ENCODE measurements at regions not wholly inside any gene's neighbourhood (a gene's known extent, or its start where the extent isn't known, plus 50 kb on each side); places are given as distances from the start of the nearest gene placed in this dataset.

GRCh38 chr13:78410847-78411246 is 192.5 kb downstream of the POU4F1 start:
- Histone ChIP-seq H3K9me3 (no peaks in the 10 kb centered on the region), H3K4me1 (ENCODE audit: control insufficient read depth in 1 of 2, low read depth in 2 of 2) (no peaks in the 10 kb centered on the region), H3K36me3 (no peaks in the 10 kb centered on the region), H3K4me3 (no peak overlapping the region), H3K27me3 (replicated peaks; ENCODE audit: insufficient read depth) (no peaks in the 10 kb centered on the region), H3K27ac (no peak overlapping the region)
- no peak for DNase-seq (ENCODE audit: low spot score)
- TF ChIP-seq CTCF (IDR thresholded peaks at IDR 0.05), result no peak
- no peak for ATAC-seq (ENCODE audit: insufficient number of reproducible peaks, low FRiP score, low read depth)

GRCh38 chr13:78410164-78410563 is 193.2 kb downstream of the POU4F1 start:
- Histone ChIP-seq H3K36me3 (no peaks in the 10 kb centered on the region), H3K27ac (no peak overlapping the region), H3K27me3 (replicated peaks; ENCODE audit: insufficient read depth) (no peaks in the 10 kb centered on the region), H3K4me3 (no peak overlapping the region), H3K9me3 (no peaks in the 10 kb centered on the region), H3K4me1 (ENCODE audit: control insufficient read depth in 1 of 2, low read depth in 2 of 2) (no peaks in the 10 kb centered on the region)
- DNase-seq (ENCODE audit: low spot score) (no peak), ATAC-seq (ENCODE audit: insufficient number of reproducible peaks, low FRiP score, low read depth) (no peak)
- TF ChIP-seq CTCF (IDR thresholded peaks at IDR 0.05), result no peak

- H3K9me3 ChIP-seq, result no peaks in the 10 kb centered on the region
- no peaks in the 10 kb centered on the region for H3K36me3 ChIP-seq
- DNase-seq (ENCODE audit: low spot score) (no peak), ATAC-seq (ENCODE audit: insufficient number of reproducible peaks, low FRiP score, low read depth) (no peak)
- H3K27ac ChIP-seq, result no peak overlapping the region
- no peaks in the 10 kb centered on the region for H3K4me1 ChIP-seq (ENCODE audit: control insufficient read depth in 1 of 2, low read depth in 2 of 2)
- H3K27me3 ChIP-seq (replicated peaks; ENCODE audit: insufficient read depth), result no peaks in the 10 kb centered on the region
- H3K4me3 ChIP-seq, result no peak overlapping the region
- no peak for TF ChIP-seq CTCF (IDR thresholded peaks at IDR 0.05)
These were observed 194.2 kb downstream of the POU4F1 start for GRCh38 chr13:78409172-78409571.

- Histone ChIP-seq H3K27ac (no peak overlapping the region), H3K4me3 (no peak overlapping the region), H3K4me1 (ENCODE audit: control insufficient read depth in 1 of 2, low read depth in 2 of 2) (no peaks in the 10 kb centered on the region), H3K27me3 (replicated peaks; ENCODE audit: insufficient read depth) (no peaks in the 10 kb centered on the region), H3K9me3 (no peaks in the 10 kb centered on the region), H3K36me3 (no peaks in the 10 kb centered on the region)
- no peak for DNase-seq (ENCODE audit: low spot score)
- TF ChIP-seq CTCF (IDR thresholded peaks at IDR 0.05), result no peak
- no peak for ATAC-seq (ENCODE audit: insufficient number of reproducible peaks, low FRiP score, low read depth)
These were observed 198.4 kb downstream of the POU4F1 start for GRCh38 chr13:78404846-78405360.

GRCh38 chr13:78402708-78403400 is 200.5 kb downstream of the POU4F1 start:
- Histone ChIP-seq H3K4me1 (ENCODE audit: control insufficient read depth in 1 of 2, low read depth in 2 of 2) (no peaks in the 10 kb centered on the region), H3K9me3 (no peaks in the 10 kb centered on the region), H3K4me3 (no peak overlapping the region), H3K27me3 (replicated peaks; ENCODE audit: insufficient read depth) (no peaks in the 10 kb centered on the region), H3K36me3 (no peaks in the 10 kb centered on the region), H3K27ac (no peak overlapping the region)
- ATAC-seq (ENCODE audit: insufficient number of reproducible peaks, low FRiP score, low read depth) (no peak), DNase-seq (ENCODE audit: low spot score) (no peak)
- no peak for TF ChIP-seq CTCF (IDR thresholded peaks at IDR 0.05)
